Neuronal stem cell (in vitro differentiated cells): ENCODE measurements at regions not wholly inside any gene's neighbourhood (a gene's known extent, or its start where the extent isn't known, plus 50 kb on each side); places are given as distances from the start of the nearest gene placed in this dataset.

Experiments used
- DNase-seq: peaks from one replicate; pipeline ENCODE4 v3.0.0-alpha.2; 2013; ENCODE audit warnings: low spot score
- H2AFZ ChIP-seq: one replicate; pipeline ENCODE4 v1.6.1; 2013; ENCODE audit warnings: mild to moderate bottlenecking, low read length, inconsistent platforms
- H2AK5ac ChIP-seq: 2 replicates; pipeline ENCODE4 v1.6.1; 2013; ENCODE audit warnings: low read depth, mild to moderate bottlenecking, inconsistent platforms, low read length, moderate library complexity, mixed read lengths
- H2BK120ac ChIP-seq: 2 replicates; pipeline ENCODE4 v1.6.1; 2013; ENCODE audit warnings: low read depth, mild to moderate bottlenecking, inconsistent platforms, low read length, moderate library complexity, mixed read lengths
- H2BK12ac ChIP-seq: one replicate; pipeline ENCODE4 v1.6.1; 2013; ENCODE audit warnings: low read length, inconsistent platforms
- H2BK15ac ChIP-seq: 2 replicates; pipeline ENCODE4 v1.6.1; 2013; ENCODE audit warnings: mild to moderate bottlenecking, low read length, inconsistent platforms, mixed read lengths
- H2BK5ac ChIP-seq: one replicate; pipeline ENCODE4 v1.6.1; 2013; ENCODE audit warnings: inconsistent platforms, mild to moderate bottlenecking, low read length, moderate library complexity
- H3K14ac ChIP-seq: one replicate; pipeline ENCODE4 v1.6.1; 2013; ENCODE audit warnings: low read length, inconsistent platforms
- H3K18ac ChIP-seq: 2 replicates; pipeline ENCODE4 v1.6.1; 2013; ENCODE audit warnings: low read length, inconsistent platforms
- H3K23ac ChIP-seq: 2 replicates; pipeline ENCODE4 v1.6.1; 2013; ENCODE audit warnings: low read depth, mild to moderate bottlenecking, mixed read lengths, low read length, inconsistent platforms; ENCODE audit not compliant: poor library complexity
- H3K27ac ChIP-seq: replicated peaks from 3 replicates; pipeline ENCODE4 v1.5.1; 2013; ENCODE audit warnings: low read length, inconsistent platforms
- H3K27me3 ChIP-seq, 3 experiments: 2 replicates each; pipeline ENCODE4 v1.6.1; 2013; ENCODE audit warnings: low read length in 3 of 3, mild to moderate bottlenecking in 2 of 3, inconsistent platforms in 1 of 3, low read depth in 1 of 3, mixed read lengths in 1 of 3, moderate library complexity in 1 of 3; ENCODE audit not compliant: control insufficient read depth in 3 of 3, insufficient read depth in 3 of 3
- H3K36me3 ChIP-seq, 2 donors: replicated peaks in 1 of 2; 2 replicates each; pipeline ENCODE4 v1.6.1; 2013; ENCODE audit warnings: low read length in 2 of 2; ENCODE audit not compliant: control insufficient read depth in 2 of 2, insufficient read depth in 2 of 2
- H3K4ac ChIP-seq: 2 replicates; pipeline ENCODE4 v1.6.1; 2013; ENCODE audit warnings: inconsistent platforms, mild to moderate bottlenecking, low read length, moderate library complexity
- H3K4me1 ChIP-seq, 2 donors: 1 replicate in 1 of 2; 2 replicates in 1 of 2; pipeline ENCODE4 v1.6.1; 2013; ENCODE audit warnings: low read length in 2 of 2, low read depth in 1 of 2; ENCODE audit not compliant: control insufficient read depth in 2 of 2, insufficient read depth in 1 of 2
- H3K4me2 ChIP-seq: one replicate; pipeline ENCODE4 v1.6.1; 2013; ENCODE audit warnings: mild to moderate bottlenecking, low read length, inconsistent platforms; ENCODE audit not compliant: insufficient read depth, poor library complexity, severe bottlenecking
- H3K4me3 ChIP-seq, 2 donors: 2 replicates each; pipeline ENCODE4 v1.5.1; 2013; ENCODE audit warnings: low read length in 2 of 2, mild to moderate bottlenecking in 2 of 2, inconsistent platforms in 1 of 2, moderate library complexity in 1 of 2
- H3K79me1 ChIP-seq: one replicate; pipeline ENCODE4 v1.6.1; 2013; ENCODE audit warnings: low read depth, mild to moderate bottlenecking, inconsistent platforms, low read length, moderate library complexity
- H3K9ac ChIP-seq: one replicate; pipeline ENCODE4 v1.6.1; 2013; ENCODE audit warnings: mild to moderate bottlenecking, low read depth, low read length, inconsistent platforms; ENCODE audit not compliant: poor library complexity
- H3K9me3 ChIP-seq, 2 donors: replicated peaks in 1 of 2; 2 replicates each; pipeline versions ENCODE3 to v1.6.1; 2013; ENCODE audit warnings: low read length in 2 of 2, mild to moderate bottlenecking in 2 of 2, inconsistent platforms in 1 of 2, low read depth in 1 of 2, mixed read lengths in 1 of 2, moderate library complexity in 1 of 2; ENCODE audit not compliant: control insufficient read depth in 2 of 2, insufficient read depth in 1 of 2
- H4K8ac ChIP-seq: one replicate; pipeline ENCODE4 v1.6.1; 2013; ENCODE audit warnings: low read depth, mild to moderate bottlenecking, inconsistent platforms, low read length, moderate library complexity
- H4K91ac ChIP-seq: one replicate; pipeline ENCODE4 v1.6.1; 2013; ENCODE audit warnings: low read length, low read depth, mild to moderate bottlenecking, inconsistent platforms; ENCODE audit not compliant: poor library complexity
- WGBS, 2 donors: extraction: QIAGEN DNeasy Blood & Tissue Kit; methylation state at CpG; one replicate each; pipeline ENCODE4 v1.1.7; 2013; ENCODE audit warnings: missing lambda C conversion rate in 2 of 2, mixed read lengths in 1 of 2; ENCODE audit not compliant: insufficient read length in 2 of 2, insufficient replicate concordance in 1 of 2; ENCODE audit errors: extremely low coverage in 2 of 2; 5-methylcytosine and 5-hydroxymethylcytosine counted together

- no peak overlapping the region for H3K9ac ChIP-seq
- H3K79me1 ChIP-seq = no peaks in the 10 kb centered on the region
- no peak overlapping the region for H3K14ac ChIP-seq
- H4K8ac ChIP-seq = no peak overlapping the region
- WGBS, 2 donors = no CpG with 5 or more reads among the region's 2 CpGs
- H2BK12ac ChIP-seq = no peak overlapping the region
- H2BK120ac ChIP-seq = no peak overlapping the region
- DNase-seq = no peak
- no peak overlapping the region for H2AFZ ChIP-seq
- H3K4ac ChIP-seq = no peak overlapping the region
- no peak overlapping the region for H3K18ac ChIP-seq
- no peak overlapping the region for H3K27ac ChIP-seq
- peaks cover 0 to 3% of the 10 kb centered on the region in 2 donors for H3K36me3 ChIP-seq
- H3K27me3 ChIP-seq = no peaks in the 10 kb centered on the region
- no peaks in the 10 kb centered on the region for H3K9me3 ChIP-seq
- no peak overlapping the region for H2BK15ac ChIP-seq
- H2BK5ac ChIP-seq = no peak overlapping the region
- no peak overlapping the region for H3K4me3 ChIP-seq
- no peak overlapping the region for H3K4me2 ChIP-seq
- H3K4me1 ChIP-seq = no peaks in the 10 kb centered on the region
- H4K91ac ChIP-seq = no peak overlapping the region
- H3K23ac ChIP-seq = no peak overlapping the region
- H2AK5ac ChIP-seq = no peak overlapping the region
Measured at GRCh38 chr2:144213797-144214196, 306.1 kb downstream of the ZEB2 start.

- H3K4me1 ChIP-seq = no peaks in the 10 kb centered on the region
- no peak overlapping the region for H4K8ac ChIP-seq
Measured at GRCh38 chr2:144211826-144212225, 308.1 kb downstream of the ZEB2 start.

GRCh38 chr2:144211065-144211464 is 308.9 kb downstream of the ZEB2 start:
- no peak overlapping the region for H3K23ac ChIP-seq
- H2BK120ac ChIP-seq = no peak overlapping the region
- H3K79me1 ChIP-seq = no peaks in the 10 kb centered on the region
- H3K4ac ChIP-seq = no peak overlapping the region
- H3K9me3 ChIP-seq = no peaks in the 10 kb centered on the region
- H3K27me3 ChIP-seq = no peaks in the 10 kb centered on the region
- H4K91ac ChIP-seq = no peak overlapping the region
- no CpG with 5 or more reads among the region's 4 CpGs for WGBS, 2 donors
- no peak overlapping the region for H3K14ac ChIP-seq
- H2BK5ac ChIP-seq = no peak overlapping the region
- no peak for DNase-seq
- no peak overlapping the region for H3K4me3 ChIP-seq
- H3K9ac ChIP-seq = no peak overlapping the region
- no peak overlapping the region for H3K27ac ChIP-seq
- no peak overlapping the region for H2BK12ac ChIP-seq
- H3K36me3 ChIP-seq = peaks cover 0 to 10% of the 10 kb centered on the region in 2 donors
- no peak overlapping the region for H3K4me2 ChIP-seq
- H3K18ac ChIP-seq = no peak overlapping the region
- H4K8ac ChIP-seq = no peak overlapping the region
- H3K4me1 ChIP-seq = no peaks in the 10 kb centered on the region
- H2BK15ac ChIP-seq = no peak overlapping the region
- no peak overlapping the region for H2AK5ac ChIP-seq
- no peak overlapping the region for H2AFZ ChIP-seq

More at GRCh38 chr2:144211826-144212225, 308.1 kb downstream of the ZEB2 start:
- Histone ChIP-seq H3K14ac (no peak overlapping the region), H3K4me3 (no peak overlapping the region), H2AK5ac (no peak overlapping the region), H3K36me3 (peaks cover 0 to 10% of the 10 kb centered on the region in 2 donors), H3K79me1 (no peaks in the 10 kb centered on the region), H3K27ac (no peak overlapping the region), H2BK12ac (no peak overlapping the region), H4K91ac (no peak overlapping the region), H3K18ac (no peak overlapping the region), H2BK15ac (no peak overlapping the region), H3K23ac (no peak overlapping the region), H2AFZ (no peak overlapping the region), H3K9ac (no peak overlapping the region), H3K4me2 (no peak overlapping the region), H3K9me3 (no peaks in the 10 kb centered on the region), H3K4ac (no peak overlapping the region), H3K27me3 (no peaks in the 10 kb centered on the region), H2BK5ac (no peak overlapping the region), H2BK120ac (no peak overlapping the region)
- no CpG with 5 or more reads among the region's 4 CpGs for WGBS, 2 donors
- no peak for DNase-seq

- no peak overlapping the region for H3K14ac ChIP-seq
- no peaks in the 10 kb centered on the region for H3K79me1 ChIP-seq
- H3K27me3 ChIP-seq = no peaks in the 10 kb centered on the region
- no peak overlapping the region for H3K4ac ChIP-seq
- no peak for DNase-seq
- H3K9ac ChIP-seq = no peak overlapping the region
- H3K9me3 ChIP-seq = no peaks in the 10 kb centered on the region
- H2BK5ac ChIP-seq = no peak overlapping the region
- H3K4me1 ChIP-seq = no peaks in the 10 kb centered on the region
- no peak overlapping the region for H2BK12ac ChIP-seq
- H3K4me2 ChIP-seq = no peak overlapping the region
- no peak overlapping the region for H2AFZ ChIP-seq
- H3K27ac ChIP-seq = no peak overlapping the region
- peaks cover 0 to 10% of the 10 kb centered on the region in 2 donors for H3K36me3 ChIP-seq
- H2BK15ac ChIP-seq = no peak overlapping the region
- H2BK120ac ChIP-seq = no peak overlapping the region
- no peak overlapping the region for H3K4me3 ChIP-seq
- H4K8ac ChIP-seq = no peak overlapping the region
- H3K18ac ChIP-seq = no peak overlapping the region
- no peak overlapping the region for H2AK5ac ChIP-seq
- no CpG with 5 or more reads among the region's 2 CpGs for WGBS, 2 donors
- H4K91ac ChIP-seq = no peak overlapping the region
- no peak overlapping the region for H3K23ac ChIP-seq
Measured at GRCh38 chr2:144210076-144210475, 309.8 kb downstream of the ZEB2 start.
